DND-41 (cell line): ENCODE measurements at regions not wholly inside any gene's neighbourhood (a gene's known extent, or its start where the extent isn't known, plus 50 kb on each side); places are given as distances from the start of the nearest gene placed in this dataset.

Experiments used
- CTCF ChIP-seq: IDR thresholded peaks from 2 replicates; pipeline ENCODE4 v1.5.1; 2012; ENCODE audit warnings: borderline replicate concordance, low read length, moderate library complexity, mild to moderate bottlenecking; ENCODE audit not compliant: poor library complexity, severe bottlenecking; ENCODE audit errors: extremely low read depth
- EZH2 ChIP-seq: IDR thresholded peaks from 3 replicates; pipeline ENCODE4 v1.6.1; 2012; ENCODE audit warnings: borderline replicate concordance, low read depth, mild to moderate bottlenecking, moderate library complexity, low read length, inconsistent platforms; ENCODE audit not compliant: severe bottlenecking

DNA sequence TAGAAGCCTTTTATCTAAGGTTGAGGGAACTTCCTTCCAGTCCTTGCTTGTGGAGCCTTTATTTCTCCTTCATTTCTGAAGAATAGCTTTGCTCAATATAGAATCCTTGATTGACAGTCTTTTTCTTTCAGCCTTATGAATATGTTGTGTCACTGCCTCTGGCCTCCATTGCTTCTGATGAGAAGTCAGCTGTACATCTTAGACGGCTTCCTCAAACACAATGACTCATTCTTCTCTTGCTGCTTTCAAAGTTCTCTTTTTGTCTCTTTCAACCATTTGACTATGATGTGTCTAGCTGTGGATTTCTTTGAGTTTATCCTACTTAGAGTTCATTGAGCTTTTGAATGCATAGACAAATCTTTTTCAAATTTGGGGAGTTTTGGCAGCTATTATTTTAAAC lies 893.2 kb downstream of the BRD1 start:
- TF ChIP-seq CTCF (no peak), EZH2 (no peak)
